ENCODE measurements at regions not wholly inside any gene's neighbourhood (a gene's known extent, or its start where the extent isn't known, plus 50 kb on each side); places are given as distances from the start of the nearest gene placed in this dataset.

- TF ChIP-seq CTCF (IDR thresholded peaks at IDR 0.05) (no peak), POLR2AphosphoS5 (IDR thresholded peaks at IDR 0.05; ENCODE audit: low read depth, low read length) (no peak), SMC3 (IDR thresholded peaks at IDR 0.05; ENCODE audit: low read depth, low read length) (no peak), TAF1 (IDR thresholded peaks at IDR 0.05; ENCODE audit: borderline replicate concordance, low read depth, low read length) (no peak), ELF1 (IDR thresholded peaks at IDR 0.05) (no peak), USF2 (IDR thresholded peaks at IDR 0.05; ENCODE audit: borderline replicate concordance, low read depth, low read length) (no peak), TCF12 (IDR thresholded peaks at IDR 0.05) (no peak), EZH2phosphoT487 (IDR thresholded peaks at IDR 0.05; ENCODE audit: borderline replicate concordance, low read depth) (no peak), RAD21 (IDR thresholded peaks at IDR 0.05; ENCODE audit: low read length) (no peak), YY1 (IDR thresholded peaks at IDR 0.05; ENCODE audit: low read depth) (no peak), FOXM1 (IDR thresholded peaks at IDR 0.05; ENCODE audit: low read depth) (no peak), JUND (IDR thresholded peaks at IDR 0.05) (no peak)
These were observed 314.7 kb upstream of the DACH1 start for GRCh38 chr13:72181661-72182060.

All from SK-N-SH (cell line).